GM18519 (cell line): ENCODE measurements at regions not wholly inside any gene's neighbourhood (a gene's known extent, or its start where the extent isn't known, plus 50 kb on each side); places are given as distances from the start of the nearest gene placed in this dataset.

ENCODE experiments used
- ATAC-seq: cut with Tn5 transposase; IDR thresholded peaks from one replicate; pipeline ENCODE4 v1.9.1; 2021; ENCODE audit warnings: mild to moderate bottlenecking, moderate library complexity; ENCODE audit not compliant: unreplicated experiment, low FRiP score

DNA sequence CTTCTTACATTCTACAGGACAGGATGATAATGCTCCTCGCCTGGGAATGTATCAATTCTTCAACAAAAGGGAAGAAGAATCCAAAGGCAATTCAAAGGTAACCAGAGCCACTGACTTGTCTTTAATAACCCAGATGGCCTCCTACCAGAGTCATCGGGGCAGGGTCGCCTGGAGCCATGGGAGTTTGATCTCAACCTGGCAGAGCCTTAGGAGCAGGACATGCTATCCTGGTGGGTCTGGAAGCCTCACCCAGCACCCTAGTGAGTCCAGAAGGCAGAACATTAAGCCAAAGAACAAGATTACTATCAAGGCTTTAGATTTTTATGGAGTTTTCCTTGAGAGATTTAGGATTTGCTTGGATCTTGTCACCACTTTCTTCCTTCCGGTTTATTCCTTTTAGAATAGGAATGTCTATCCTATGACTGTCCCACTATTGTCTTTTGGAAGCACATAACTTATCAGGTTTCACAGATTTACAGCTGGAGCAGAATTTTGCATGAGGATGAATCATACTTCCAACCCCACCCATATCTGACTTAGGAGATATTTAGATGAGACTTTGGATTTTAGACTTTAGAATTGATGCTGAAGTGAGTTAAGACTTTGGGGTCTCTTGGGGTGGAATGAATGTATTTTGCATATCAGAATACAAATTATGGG is 330.3 kb upstream of the GOLIM4 start:
- ATAC-seq, result no peak

- no peak for ATAC-seq
These were observed 328.5 kb upstream of the GOLIM4 start for GRCh38 chr3:168424059-168424734.

GRCh38 chr3:168422843-168423242 is 327.1 kb upstream of the GOLIM4 start:
- ATAC-seq, result no peak

DNA sequence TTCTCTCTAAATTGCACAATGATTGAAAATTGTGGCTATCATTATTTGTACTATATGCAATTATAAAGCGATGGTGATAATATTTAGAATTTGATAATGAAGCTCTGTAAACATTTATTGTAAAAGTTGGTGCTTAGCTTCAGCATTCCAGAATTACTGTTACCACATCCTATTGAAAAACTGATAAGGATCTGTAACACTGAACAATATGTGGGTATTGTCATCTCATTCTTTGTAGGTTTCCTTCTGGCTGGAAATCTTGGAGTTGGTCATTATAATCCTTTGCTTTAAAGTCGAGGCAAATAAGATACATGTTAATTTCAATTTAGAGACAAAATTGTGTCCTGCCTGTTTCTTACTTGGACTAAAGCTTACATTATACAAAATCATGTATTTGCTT is 323.4 kb upstream of the GOLIM4 start:
- no peak for ATAC-seq

DNA sequence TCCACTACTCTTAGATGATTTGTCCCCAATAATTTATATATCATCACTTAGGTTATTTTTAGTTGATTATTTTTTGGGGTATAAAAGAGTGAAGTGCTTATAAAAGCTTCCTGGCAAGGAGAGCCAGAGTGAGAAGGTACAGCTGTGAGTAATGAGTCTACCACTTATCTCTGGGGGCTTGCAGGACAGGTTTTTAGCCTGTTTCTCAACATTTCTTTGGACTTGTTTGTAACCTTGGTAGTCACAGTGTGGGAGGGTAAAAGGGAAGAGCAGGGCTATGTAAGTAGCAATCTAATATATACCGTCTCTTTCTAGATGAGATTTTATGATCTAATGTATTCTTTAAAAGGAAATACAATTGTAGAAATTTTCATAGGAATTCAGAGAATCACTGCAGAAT is 321.3 kb upstream of the GOLIM4 start:
- no peak for ATAC-seq

- no peak for ATAC-seq
These were observed 320.7 kb upstream of the GOLIM4 start for GRCh38 chr3:168416446-168416845.

- ATAC-seq, result no peak
These were observed 318.4 kb upstream of the GOLIM4 start for GRCh38 chr3:168414149-168414548.

DNA sequence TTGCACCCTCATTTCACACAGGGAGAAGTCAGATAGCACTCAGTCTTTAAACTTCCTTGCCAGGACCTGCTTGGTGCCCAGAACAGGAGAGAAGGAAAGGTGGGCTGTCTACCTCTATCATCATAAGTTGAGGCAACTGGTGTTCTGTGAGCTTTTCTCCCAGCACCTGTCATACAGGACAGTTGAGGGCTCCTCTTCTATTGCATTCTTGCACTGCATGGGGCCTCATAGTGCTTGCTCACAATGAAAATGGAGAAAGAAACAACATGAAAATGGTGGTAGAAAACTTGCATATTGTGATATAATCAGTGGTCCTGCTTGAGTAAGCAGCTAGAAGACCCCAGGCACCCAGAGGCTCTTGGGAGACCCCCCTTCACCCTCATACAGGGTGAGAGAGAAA is 311.7 kb upstream of the GOLIM4 start:
- no peak for ATAC-seq

DNA sequence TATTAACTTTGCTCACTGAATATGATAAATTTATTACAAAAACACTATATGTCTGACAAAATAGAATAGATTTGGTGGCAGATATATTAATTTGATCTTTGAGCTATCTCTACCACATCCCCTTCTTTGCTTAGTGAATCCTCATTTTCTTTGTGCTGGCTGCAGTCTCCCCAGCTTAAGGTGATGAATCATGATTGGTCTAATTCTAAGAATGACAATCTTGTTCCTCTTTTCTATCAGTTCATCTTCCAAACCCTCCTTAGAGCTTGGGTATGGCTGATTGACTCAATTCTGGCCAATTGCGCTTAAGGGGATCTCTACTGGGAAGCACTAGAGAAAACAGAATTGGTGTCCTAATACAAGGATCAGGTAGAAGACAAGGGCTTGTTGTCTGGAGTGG is 309.6 kb upstream of the GOLIM4 start:
- ATAC-seq, result no peak

DNA sequence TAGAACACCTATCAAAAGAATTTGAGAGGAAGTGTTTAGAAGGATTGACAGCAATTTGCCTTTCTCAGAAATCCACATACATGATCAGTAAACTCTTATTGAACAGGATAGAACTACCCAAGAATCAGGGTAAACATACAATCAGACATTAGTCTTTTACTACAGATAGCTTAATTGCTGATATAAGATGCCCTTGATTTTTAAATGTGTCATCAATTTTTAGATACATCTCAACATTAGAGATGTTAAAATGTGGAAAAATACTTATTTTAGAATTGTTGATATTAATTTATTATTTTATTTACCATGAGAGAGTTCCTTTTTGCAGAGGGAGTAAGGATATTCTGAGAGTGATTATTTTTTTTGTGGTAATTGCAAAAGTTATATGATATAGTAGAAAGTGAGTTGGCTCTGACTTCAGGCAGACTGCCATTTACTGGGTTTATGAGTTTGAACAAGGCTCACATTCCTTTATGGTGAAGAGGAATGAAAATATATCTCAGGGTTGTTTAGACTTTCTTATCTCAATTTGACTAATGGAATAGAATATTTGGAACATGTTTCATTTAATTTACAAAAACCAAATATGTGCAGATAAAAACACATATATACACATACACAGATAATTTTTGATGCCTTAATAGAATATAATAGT is 302.8 kb upstream of the GOLIM4 start:
- ATAC-seq, result no peak

- ATAC-seq, result no peak
These were observed 301.1 kb upstream of the GOLIM4 start for GRCh38 chr3:168396861-168397260.

GRCh38 chr3:168395551-168395950 is 299.8 kb upstream of the GOLIM4 start:
- no peak for ATAC-seq

- ATAC-seq, result no peak
These were observed 298.7 kb upstream of the GOLIM4 start for GRCh38 chr3:168394439-168394838.

DNA sequence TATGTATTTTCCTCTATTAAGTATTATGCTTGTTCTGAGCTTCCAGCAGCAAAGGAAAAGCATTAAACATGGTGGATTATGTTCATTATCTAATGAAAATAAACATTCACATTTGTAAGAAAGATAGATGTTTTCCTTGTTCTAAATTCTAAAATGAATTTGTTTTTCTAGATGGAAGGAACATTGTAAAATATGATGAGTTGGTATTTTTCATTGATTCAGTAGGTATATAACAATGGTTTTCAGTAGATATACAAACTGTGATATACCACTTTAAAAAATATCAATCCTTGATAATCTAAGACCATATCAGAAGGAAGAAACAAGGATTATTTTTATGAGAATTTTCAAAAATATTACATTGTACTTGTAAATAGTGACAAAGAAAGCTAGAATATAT is 290.6 kb upstream of the GOLIM4 start:
- ATAC-seq, result no peak

GRCh38 chr3:168384990-168385389 is 289.3 kb upstream of the GOLIM4 start:
- no peak for ATAC-seq

DNA sequence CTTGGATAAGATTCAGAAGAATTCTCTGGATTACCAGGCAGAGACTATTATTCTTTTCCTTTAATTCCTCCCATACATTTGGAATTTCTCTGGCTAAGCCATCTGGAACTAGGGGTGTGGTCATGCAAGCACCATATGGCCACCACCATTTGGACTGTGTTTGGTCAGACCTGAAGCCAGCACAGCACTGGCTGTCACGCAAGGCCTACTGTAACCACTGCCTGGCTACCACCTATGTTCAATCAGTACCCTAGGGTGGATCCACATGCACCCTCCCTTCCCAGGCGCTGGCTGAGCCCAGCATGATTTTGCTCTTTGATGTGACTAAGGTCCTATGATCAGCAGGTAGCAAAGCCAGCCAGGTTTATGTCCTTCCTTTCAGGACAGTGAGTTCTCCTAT is 287.8 kb upstream of the GOLIM4 start:
- ATAC-seq, result no peak

- no peak for ATAC-seq
These were observed 276.1 kb upstream of the GOLIM4 start for GRCh38 chr3:168371846-168372245.

DNA sequence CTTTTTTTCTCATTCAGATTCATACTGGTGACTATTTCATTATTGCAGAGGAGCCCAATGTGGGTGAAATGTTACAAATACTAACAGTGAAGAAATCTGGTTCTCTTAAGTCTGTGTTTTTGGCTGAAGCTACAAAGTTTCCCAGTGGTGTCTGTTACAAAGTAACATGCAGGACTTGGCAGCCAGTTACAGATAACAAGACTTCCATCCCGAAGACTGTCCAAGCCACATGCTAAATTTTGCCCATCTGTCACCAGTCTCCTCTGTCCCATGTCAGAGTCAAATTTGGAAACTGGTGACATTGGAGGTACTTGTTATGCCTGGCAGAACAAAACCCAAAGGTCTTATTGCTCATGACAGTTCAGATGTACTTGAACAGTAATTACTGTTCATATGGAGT is 269.2 kb upstream of the GOLIM4 start:
- ATAC-seq, result no peak

GRCh38 chr3:168362661-168363247 is 267.0 kb upstream of the GOLIM4 start:
- ATAC-seq, result no peak

DNA sequence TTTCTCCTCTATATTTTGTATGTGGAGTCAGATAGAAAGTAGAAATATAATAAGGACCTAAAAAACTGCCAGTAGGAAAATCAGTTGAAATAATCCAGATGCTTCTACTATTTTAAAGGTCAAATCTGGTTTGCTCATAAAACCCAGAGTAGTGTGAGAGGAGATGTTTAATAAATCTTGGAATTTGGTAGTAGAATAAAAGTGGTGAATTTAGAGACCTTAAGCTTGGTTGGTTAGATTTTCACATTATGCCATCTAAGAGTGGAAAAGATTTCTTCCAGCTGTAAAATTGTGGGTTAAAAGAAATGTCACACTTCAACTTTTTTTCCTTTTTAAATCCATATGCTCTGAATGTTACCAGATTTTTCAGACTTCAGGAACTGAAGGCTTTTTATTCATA is 266.4 kb upstream of the GOLIM4 start:
- no peak for ATAC-seq

DNA sequence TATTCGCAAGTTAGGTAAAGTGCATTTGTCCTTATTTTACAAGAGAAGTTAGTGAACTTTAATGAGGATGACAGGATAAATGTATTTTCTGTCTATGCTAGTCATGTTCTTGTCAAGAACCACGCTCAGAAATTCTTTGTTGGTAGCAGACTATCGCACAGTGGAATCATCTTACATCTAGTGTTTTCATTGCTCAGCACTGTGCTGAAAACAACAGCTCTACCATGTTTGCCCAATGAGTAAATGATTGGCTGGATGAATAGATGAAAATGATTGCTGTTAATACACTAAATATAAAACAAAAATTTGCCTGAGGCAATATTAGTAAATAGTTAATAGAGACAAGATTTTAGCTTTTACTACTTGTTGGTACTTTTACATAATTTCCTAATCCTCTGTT is 265.3 kb upstream of the GOLIM4 start:
- no peak for ATAC-seq
